Dermis blood vessel endothelial cell (primary cell): ENCODE measurements at regions not wholly inside any gene's neighbourhood (a gene's known extent, or its start where the extent isn't known, plus 50 kb on each side); places are given as distances from the start of the nearest gene placed in this dataset.

Source experiments
- DNase-seq: peaks from one replicate; pipeline ENCODE4 v3.0.0; 2010

- no peak for DNase-seq
These were observed 353.7 kb downstream of the SLITRK6 start for GRCh38 chr13:85445534-85445933.

GRCh38 chr13:85441975-85442374, 357.2 kb downstream of the SLITRK6 start:
- DNase-seq: no peak

GRCh38 chr13:85441364-85441763, 357.9 kb downstream of the SLITRK6 start:
- DNase-seq: no peak

GRCh38 chr13:85436029-85436428, 363.2 kb downstream of the SLITRK6 start:
- no peak for DNase-seq

GRCh38 chr13:85434927-85435326, 364.3 kb downstream of the SLITRK6 start:
- no peak for DNase-seq

- DNase-seq: no peak
These were observed 366.3 kb downstream of the SLITRK6 start for GRCh38 chr13:85432881-85433280.

GRCh38 chr13:85431720-85432119, 367.5 kb downstream of the SLITRK6 start:
- DNase-seq: no peak

- DNase-seq: no peak
These were observed 368.9 kb downstream of the SLITRK6 start for GRCh38 chr13:85430216-85430794.

GRCh38 chr13:85427416-85427815, 371.8 kb downstream of the SLITRK6 start:
- DNase-seq: no peak

GRCh38 chr13:85420136-85420535, 379.1 kb downstream of the SLITRK6 start:
- no peak for DNase-seq

- DNase-seq: no peak
These were observed 379.6 kb downstream of the SLITRK6 start for GRCh38 chr13:85419611-85420010.

GRCh38 chr13:85417807-85418206, 381.4 kb downstream of the SLITRK6 start:
- no peak for DNase-seq

GRCh38 chr13:85413664-85414063, 385.6 kb downstream of the SLITRK6 start:
- no peak for DNase-seq

GRCh38 chr13:85412448-85412847, 386.8 kb downstream of the SLITRK6 start:
- no peak for DNase-seq

GRCh38 chr13:85411591-85411990, 387.6 kb downstream of the SLITRK6 start:
- DNase-seq: no peak

GRCh38 chr13:85408415-85408814, 390.8 kb downstream of the SLITRK6 start:
- DNase-seq: no peak

GRCh38 chr13:85406269-85406975, 392.8 kb downstream of the SLITRK6 start:
- DNase-seq: no peak

GRCh38 chr13:85405316-85405897, 393.8 kb downstream of the SLITRK6 start:
- no peak for DNase-seq

GRCh38 chr13:85386424-85386823, 412.8 kb downstream of the SLITRK6 start:
- DNase-seq: no peak

- DNase-seq: no peak
These were observed 415.9 kb downstream of the SLITRK6 start for GRCh38 chr13:85383291-85383690.

- no peak for DNase-seq
These were observed 418.1 kb downstream of the SLITRK6 start for GRCh38 chr13:85381082-85381481.

- DNase-seq: no peak
These were observed 419.2 kb downstream of the SLITRK6 start for GRCh38 chr13:85379991-85380390.

GRCh38 chr13:85379433-85379832, 419.8 kb downstream of the SLITRK6 start:
- no peak for DNase-seq

- no peak for DNase-seq
These were observed 421.4 kb downstream of the SLITRK6 start for GRCh38 chr13:85377783-85378182.
